ENCODE measurements at regions not wholly inside any gene's neighbourhood (a gene's known extent, or its start where the extent isn't known, plus 50 kb on each side); places are given as distances from the start of the nearest gene placed in this dataset.
"Not testable (repeated sequence)": the region's sequence is repeated elsewhere in the genome, so short reads cannot be mapped to it uniquely, and the experiment has no call there.

- H3K9me3 ChIP-seq: peaks cover 25% of the 10 kb centered on the region
- intact Hi-C loops (cut with DNase I, micrococcal nuclease): no loop called here
- TF ChIP-seq CTCF (IDR thresholded peaks at IDR 0.05): no peak
- ATAC-seq (no peak), DNase-seq (no peak)
- no peaks in the 10 kb centered on the region for H3K36me3 ChIP-seq (ENCODE audit: low read depth)
- no peak overlapping the region for H3K4me3 ChIP-seq
- H3K4me1 ChIP-seq (ENCODE audit: low read depth): no peaks in the 10 kb centered on the region
Observed at GRCh38 chr5:19285286-19285685, 702.7 kb downstream of the CDH18 start.

GRCh38 chr5:19287548-19288277, 700.3 kb downstream of the CDH18 start:
- ATAC-seq; intact Hi-C loops (cut with DNase I, micrococcal nuclease); H3K36me3 ChIP-seq (ENCODE audit: low read depth); H3K4me1 ChIP-seq (ENCODE audit: low read depth); DNase-seq; H3K4me3 ChIP-seq: not testable (repeated sequence)
- H3K9me3 ChIP-seq: peaks cover 23% of the 10 kb centered on the region

DNA sequence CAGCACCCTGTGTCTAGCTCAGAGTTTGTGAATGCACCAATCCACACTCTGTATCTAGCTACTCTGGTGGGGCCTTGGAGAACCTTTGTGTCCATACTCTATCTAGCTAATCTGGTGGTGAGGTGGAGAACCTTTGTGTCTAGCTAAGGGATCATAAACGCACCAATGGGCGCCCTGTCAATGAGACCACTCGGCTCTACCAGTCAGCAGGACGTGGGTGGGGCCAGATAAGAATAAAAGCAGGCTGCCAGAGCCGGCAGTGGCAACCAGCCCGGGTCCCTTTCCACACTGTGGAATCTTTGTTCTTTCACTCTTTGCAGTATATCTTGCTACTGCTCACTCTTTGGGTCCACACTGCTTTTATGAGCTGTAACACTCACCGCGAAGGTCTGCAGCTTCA, 699.7 kb downstream of the CDH18 start:
- H3K36me3 ChIP-seq (ENCODE audit: low read depth); intact Hi-C loops (cut with DNase I, micrococcal nuclease); H3K4me1 ChIP-seq (ENCODE audit: low read depth); DNase-seq; ATAC-seq; H3K4me3 ChIP-seq: not testable (repeated sequence)
- peaks cover 23% of the 10 kb centered on the region for H3K9me3 ChIP-seq

DNA sequence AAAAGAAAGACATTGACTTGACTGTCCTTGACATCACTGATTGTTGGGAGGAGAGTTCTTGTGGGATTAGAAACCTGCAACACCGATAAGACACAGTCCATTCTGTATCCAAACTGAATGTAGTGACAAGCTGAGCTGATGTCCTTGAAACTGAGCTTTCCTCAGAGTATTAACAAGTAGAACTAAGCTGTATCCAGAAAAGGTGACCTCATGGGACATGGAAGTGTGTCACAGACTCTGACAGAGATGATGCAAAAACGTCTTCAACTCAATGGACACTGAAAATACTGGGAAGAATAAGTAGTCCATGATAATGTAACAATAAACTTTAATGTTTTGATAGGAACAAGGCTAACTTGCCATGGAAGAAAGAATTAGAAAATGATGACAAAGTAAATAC, 690.1 kb downstream of the CDH18 start:
- no peak for ATAC-seq
- intact Hi-C loops (cut with DNase I, micrococcal nuclease): no loop called here

GRCh38 chr5:19301271-19301670, 686.7 kb downstream of the CDH18 start:
- no peak for DNase-seq
- H3K4me3 ChIP-seq: no peak overlapping the region
- no peak for TF ChIP-seq CTCF (IDR thresholded peaks at IDR 0.05)
- ATAC-seq: no peak
- H3K4me1 ChIP-seq (ENCODE audit: low read depth): no peaks in the 10 kb centered on the region
- intact Hi-C loops (cut with DNase I, micrococcal nuclease): no loop called here
- H3K36me3 ChIP-seq (ENCODE audit: low read depth): no peaks in the 10 kb centered on the region
- peaks cover 6% of the 10 kb centered on the region for H3K9me3 ChIP-seq

More for the DNA sequence above, 690.1 kb downstream of the CDH18 start:
- no peak for TF ChIP-seq CTCF (IDR thresholded peaks at IDR 0.05)
- DNase-seq: no peak
- H3K36me3 ChIP-seq (ENCODE audit: low read depth): no peaks in the 10 kb centered on the region
- H3K9me3 ChIP-seq: no peaks in the 10 kb centered on the region
- H3K4me1 ChIP-seq (ENCODE audit: low read depth): no peaks in the 10 kb centered on the region
- H3K4me3 ChIP-seq: no peak overlapping the region

DNA sequence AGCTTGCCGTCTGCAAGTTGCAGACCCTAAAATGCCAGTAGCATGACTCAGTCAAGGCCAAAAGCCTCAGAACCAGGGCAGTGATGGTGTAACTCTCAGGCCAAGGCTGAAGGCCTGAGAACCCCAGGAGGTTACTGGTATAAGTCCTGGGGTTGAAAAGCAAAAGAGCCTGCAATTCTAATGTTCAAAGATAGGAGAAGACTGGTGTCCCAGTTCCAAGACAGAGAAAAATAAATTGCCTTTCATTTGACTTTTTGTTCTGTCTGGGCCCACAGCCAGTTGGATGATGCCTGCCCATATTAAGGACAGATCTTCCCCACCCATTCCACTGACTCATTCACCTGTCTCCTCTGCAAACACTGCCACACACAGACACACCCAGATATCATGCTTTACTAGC, 673.2 kb downstream of the CDH18 start:
- H3K4me3 ChIP-seq: no peak overlapping the region
- ATAC-seq (no peak), DNase-seq (no peak)
- no peaks in the 10 kb centered on the region for H3K4me1 ChIP-seq (ENCODE audit: low read depth)
- peaks cover 17% of the 10 kb centered on the region for H3K9me3 ChIP-seq
- TF ChIP-seq CTCF (IDR thresholded peaks at IDR 0.05): no peak
- intact Hi-C loops (cut with DNase I, micrococcal nuclease): no loop called here
- no peaks in the 10 kb centered on the region for H3K36me3 ChIP-seq (ENCODE audit: low read depth)

DNA sequence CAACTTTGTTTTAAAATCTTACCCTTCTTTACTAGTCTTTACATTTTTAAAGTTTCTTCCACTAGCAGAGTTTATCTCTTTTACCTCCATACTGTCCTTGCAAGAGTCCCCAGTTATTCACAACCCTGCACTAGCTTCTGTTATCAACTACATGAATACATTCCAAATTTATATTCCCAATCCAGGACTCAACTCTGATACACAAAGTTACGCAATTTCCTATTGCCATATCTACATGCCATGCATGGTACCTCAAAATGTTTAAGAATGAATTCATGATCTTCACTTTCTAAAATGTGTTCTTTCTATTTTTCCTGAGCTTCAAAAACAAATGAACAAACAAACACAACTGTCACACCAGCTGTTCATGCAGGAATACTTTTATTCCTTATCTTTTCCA, 668.7 kb downstream of the CDH18 start:
- no peak for TF ChIP-seq CTCF (IDR thresholded peaks at IDR 0.05)
- intact Hi-C loops (cut with DNase I, micrococcal nuclease): no loop called here
- no peaks in the 10 kb centered on the region for H3K36me3 ChIP-seq (ENCODE audit: low read depth)
- no peaks in the 10 kb centered on the region for H3K4me1 ChIP-seq (ENCODE audit: low read depth)
- DNase-seq (no peak), ATAC-seq (no peak)
- H3K4me3 ChIP-seq: no peak overlapping the region
- H3K9me3 ChIP-seq: peaks cover 9% of the 10 kb centered on the region
